ENCODE measurements at regions not wholly inside any gene's neighbourhood (a gene's known extent, or its start where the extent isn't known, plus 50 kb on each side); places are given as distances from the start of the nearest gene placed in this dataset.

DNA sequence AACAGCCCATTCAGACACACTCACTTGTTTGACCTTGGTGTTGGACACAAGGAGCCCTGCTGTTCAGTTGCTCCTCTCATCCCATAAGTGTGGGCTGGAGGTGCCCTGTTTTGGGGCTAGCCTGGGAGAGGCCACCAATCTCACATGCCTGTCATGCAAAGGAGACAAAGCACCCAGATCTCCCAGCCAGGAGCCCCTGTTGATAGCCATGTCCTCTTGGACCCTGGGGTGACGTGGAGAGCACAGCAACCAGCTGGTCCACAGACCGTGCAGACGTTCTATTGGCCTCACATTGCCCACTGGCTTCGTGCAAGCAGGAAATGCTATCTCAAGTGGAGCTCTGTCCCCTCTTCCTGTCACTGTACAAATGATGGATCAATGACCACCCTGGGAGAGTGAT lies 240.8 kb downstream of the RPS24 start:
- intact Hi-C loops (cut with DNase I; ENCODE audit: low total_unique reads): no loop called here
- no peaks in the 10 kb centered on the region for H3K36me3 ChIP-seq (ENCODE audit: low read depth, missing control alignments)
- no peak overlapping the region for H3K27ac ChIP-seq
- no peak for DNase-seq
- H3K4me3 ChIP-seq: no peak overlapping the region
- TF ChIP-seq, protein P1, sequence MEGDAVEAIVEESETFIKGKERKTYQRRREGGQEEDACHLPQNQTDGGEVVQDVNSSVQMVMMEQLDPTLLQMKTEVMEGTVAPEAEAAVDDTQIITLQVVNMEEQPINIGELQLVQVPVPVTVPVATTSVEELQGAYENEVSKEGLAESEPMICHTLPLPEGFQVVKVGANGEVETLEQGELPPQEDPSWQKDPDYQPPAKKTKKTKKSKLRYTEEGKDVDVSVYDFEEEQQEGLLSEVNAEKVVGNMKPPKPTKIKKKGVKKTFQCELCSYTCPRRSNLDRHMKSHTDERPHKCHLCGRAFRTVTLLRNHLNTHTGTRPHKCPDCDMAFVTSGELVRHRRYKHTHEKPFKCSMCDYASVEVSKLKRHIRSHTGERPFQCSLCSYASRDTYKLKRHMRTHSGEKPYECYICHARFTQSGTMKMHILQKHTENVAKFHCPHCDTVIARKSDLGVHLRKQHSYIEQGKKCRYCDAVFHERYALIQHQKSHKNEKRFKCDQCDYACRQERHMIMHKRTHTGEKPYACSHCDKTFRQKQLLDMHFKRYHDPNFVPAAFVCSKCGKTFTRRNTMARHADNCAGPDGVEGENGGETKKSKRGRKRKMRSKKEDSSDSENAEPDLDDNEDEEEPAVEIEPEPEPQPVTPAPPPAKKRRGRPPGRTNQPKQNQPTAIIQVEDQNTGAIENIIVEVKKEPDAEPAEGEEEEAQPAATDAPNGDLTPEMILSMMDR (IDR thresholded peaks at IDR 0.05): no peak
- no peak for TF ChIP-seq POLR2A (IDR thresholded peaks at IDR 0.05)
- no peaks in the 10 kb centered on the region for H3K27me3 ChIP-seq
- H3K4me1 ChIP-seq: no peaks in the 10 kb centered on the region
- no peaks in the 10 kb centered on the region for H3K9me3 ChIP-seq
- WGBS, 2 donors: 70 to 97% methylated on average over 4 of the region's 4 CpGs

DNA sequence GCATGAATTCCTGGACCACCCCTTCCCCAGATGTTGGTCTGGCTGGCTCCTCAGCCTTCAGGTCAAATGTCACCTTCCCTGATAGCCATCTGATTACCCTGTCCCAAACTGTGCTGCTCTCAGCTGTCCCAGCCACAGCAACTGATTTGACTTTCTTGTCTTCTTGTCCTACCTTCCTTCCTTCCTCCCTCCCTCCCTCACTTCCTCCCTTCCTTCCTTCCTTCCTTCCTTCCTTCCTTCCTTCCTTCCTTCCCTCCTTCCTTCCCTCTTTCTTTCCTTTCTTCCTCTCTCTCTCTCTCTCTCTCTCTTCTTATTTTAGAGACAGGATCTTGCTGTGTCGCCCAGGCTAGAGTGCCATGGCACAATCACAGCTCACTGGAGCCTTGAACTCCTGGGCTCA lies 242.5 kb downstream of the RPS24 start:
- Histone ChIP-seq H3K27me3 (no peaks in the 10 kb centered on the region), H3K36me3 (ENCODE audit: low read depth, missing control alignments) (no peaks in the 10 kb centered on the region), H3K4me1 (no peaks in the 10 kb centered on the region), H3K9me3 (no peaks in the 10 kb centered on the region), H3K4me3 (no peak overlapping the region), H3K27ac (no peak overlapping the region)
- 93 to 96% methylated on average over 1 of the region's 1 CpG for WGBS, 2 donors
- DNase-seq: no peak
- intact Hi-C loops (cut with DNase I; ENCODE audit: low total_unique reads): no loop called here
- TF ChIP-seq, protein P1 (IDR thresholded peaks at IDR 0.05): no peak
- TF ChIP-seq POLR2A (IDR thresholded peaks at IDR 0.05): no peak

DNA sequence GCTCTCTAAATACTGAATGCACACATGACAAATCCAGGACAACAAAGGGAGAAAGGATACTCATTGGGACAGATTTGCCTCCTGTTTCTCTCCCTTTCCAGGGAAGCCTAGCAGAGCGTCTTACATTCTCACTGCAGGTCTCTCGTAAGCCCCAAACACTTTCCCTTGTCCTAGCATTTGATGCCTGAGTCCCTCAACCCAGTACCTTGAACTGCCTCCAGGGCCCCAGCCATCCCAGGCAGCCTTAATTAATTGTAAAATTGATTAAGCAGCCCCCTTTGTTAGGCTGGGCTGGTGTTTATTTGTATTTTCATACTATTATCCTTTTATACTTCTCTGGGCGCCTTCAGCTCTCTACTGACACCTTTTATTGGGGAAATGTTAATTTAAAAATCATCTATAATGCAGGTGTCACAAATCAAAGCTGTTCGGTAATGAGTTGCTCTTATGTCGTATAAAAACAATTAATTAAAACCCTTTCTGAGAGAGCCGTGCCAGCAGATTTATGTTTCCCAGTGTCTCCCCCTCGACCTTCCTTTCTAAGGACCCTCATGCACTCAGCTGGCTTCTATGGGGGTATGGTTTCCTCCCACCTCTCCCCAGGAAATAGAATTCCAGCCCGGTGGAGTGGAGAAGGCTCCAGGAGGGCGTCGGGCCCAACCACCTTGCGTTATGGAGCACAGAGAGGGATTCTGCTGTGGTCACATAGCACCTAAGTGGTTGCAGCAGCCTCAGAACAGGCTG lies 243.8 kb downstream of the RPS24 start:
- DNase-seq: no peak
- Histone ChIP-seq H3K4me3 (no peak overlapping the region), H3K4me1 (no peaks in the 10 kb centered on the region), H3K27me3 (no peaks in the 10 kb centered on the region), H3K9me3 (no peaks in the 10 kb centered on the region), H3K36me3 (ENCODE audit: low read depth, missing control alignments) (no peaks in the 10 kb centered on the region), H3K27ac (no peak overlapping the region)
- 77 to 80% methylated on average over 11 of the region's 11 CpGs for WGBS, 2 donors
- intact Hi-C loops (cut with DNase I; ENCODE audit: low total_unique reads): no loop called here
- no peak for TF ChIP-seq POLR2A (IDR thresholded peaks at IDR 0.05)
- TF ChIP-seq, protein P1 (IDR thresholded peaks at IDR 0.05): no peak

GRCh38 chr10:78278058-78278404 lies 244.4 kb downstream of the RPS24 start:
- TF ChIP-seq POLR2A (IDR thresholded peaks at IDR 0.05): no peak
- TF ChIP-seq, protein P1 (IDR thresholded peaks at IDR 0.05): no peak
- no peaks in the 10 kb centered on the region for H3K9me3 ChIP-seq
- DNase-seq: peak; percentile 47
- no peak overlapping the region for H3K27ac ChIP-seq
- H3K27me3 ChIP-seq: no peaks in the 10 kb centered on the region
- no peaks in the 10 kb centered on the region for H3K36me3 ChIP-seq (ENCODE audit: low read depth, missing control alignments)
- H3K4me3 ChIP-seq: no peak overlapping the region
- 72 to 82% methylated on average over 4 to 6 of the region's 6 CpGs for WGBS, 2 donors
- intact Hi-C loops (cut with DNase I; ENCODE audit: low total_unique reads): no loop called here
- H3K4me1 ChIP-seq: no peaks in the 10 kb centered on the region

- no peaks in the 10 kb centered on the region for H3K9me3 ChIP-seq
- H3K27me3 ChIP-seq: no peaks in the 10 kb centered on the region
- WGBS, 2 donors: 85 to 98% methylated on average over 4 to 7 of the region's 7 CpGs
- intact Hi-C loops (cut with DNase I; ENCODE audit: low total_unique reads): no loop called here
- no peak overlapping the region for H3K27ac ChIP-seq
- TF ChIP-seq, protein P1 (IDR thresholded peaks at IDR 0.05): no peak
- TF ChIP-seq POLR2A (IDR thresholded peaks at IDR 0.05): no peak
- no peaks in the 10 kb centered on the region for H3K4me1 ChIP-seq
- H3K36me3 ChIP-seq (ENCODE audit: low read depth, missing control alignments): no peaks in the 10 kb centered on the region
- no peak overlapping the region for H3K4me3 ChIP-seq
- no peak for DNase-seq
Measured at GRCh38 chr10:78279756-78280155, 246.1 kb downstream of the RPS24 start.

Measured in testis (tissue), 2 donors.